Stimulated activated CD8-positive, alpha-beta memory T cell treated with anti-CD3 and anti-CD28 coated beads, Interleukin-12 subunit alpha, Interleukin-12 subunit beta, amount 100 ng/mL, for 1 hour (primary cell): ENCODE measurements at regions not wholly inside any gene's neighbourhood (a gene's known extent, or its start where the extent isn't known, plus 50 kb on each side); places are given as distances from the start of the nearest gene placed in this dataset.

Experiments used
- DNase-seq: peaks from one replicate; pipeline ENCODE4 v3.0.0-alpha.2; 2020; ENCODE audit warnings: low read depth

DNA sequence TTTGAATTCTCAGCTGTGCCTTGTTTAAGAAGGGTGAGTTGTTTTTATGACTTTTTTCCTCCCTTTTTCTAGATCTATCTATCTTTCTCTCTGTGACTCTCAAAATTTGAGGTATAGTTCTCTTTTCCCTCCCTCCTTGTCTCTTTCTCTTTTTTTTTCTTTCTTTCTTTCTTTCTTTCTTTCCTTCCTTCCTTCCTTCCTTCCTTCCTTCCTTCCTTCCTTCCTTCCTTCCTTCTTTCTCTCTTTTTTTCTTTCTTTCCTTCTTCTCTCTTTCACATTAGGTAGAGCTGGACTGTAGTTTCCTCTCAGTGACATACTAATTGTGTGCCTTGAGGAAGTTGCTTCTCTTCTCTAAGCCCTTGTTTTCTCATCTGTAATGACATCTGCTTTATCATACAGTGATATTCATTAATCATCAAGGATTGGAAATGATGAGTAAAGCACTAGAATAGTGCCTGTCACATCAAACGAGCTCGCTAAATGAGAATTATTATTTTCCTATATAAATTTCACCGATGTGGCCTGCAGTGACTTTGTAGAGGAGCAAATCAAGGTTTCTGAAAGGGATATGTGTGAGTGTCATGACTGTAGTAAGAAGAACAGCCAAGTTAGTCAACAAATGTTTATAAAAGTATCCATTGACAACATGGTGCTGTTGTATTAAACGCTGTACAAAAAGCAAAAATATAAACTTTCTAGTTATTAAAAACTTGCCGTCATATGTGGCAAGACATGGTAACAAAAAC, 78.9 kb upstream of the SLC38A2 start:
- DNase-seq, result no peak

GRCh38 chr12:46450279-46450748, 77.7 kb upstream of the SLC38A2 start:
- DNase-seq, result no peak

- no peak for DNase-seq
Observed at GRCh38 chr12:46449856-46450255, 77.3 kb upstream of the SLC38A2 start.

DNA sequence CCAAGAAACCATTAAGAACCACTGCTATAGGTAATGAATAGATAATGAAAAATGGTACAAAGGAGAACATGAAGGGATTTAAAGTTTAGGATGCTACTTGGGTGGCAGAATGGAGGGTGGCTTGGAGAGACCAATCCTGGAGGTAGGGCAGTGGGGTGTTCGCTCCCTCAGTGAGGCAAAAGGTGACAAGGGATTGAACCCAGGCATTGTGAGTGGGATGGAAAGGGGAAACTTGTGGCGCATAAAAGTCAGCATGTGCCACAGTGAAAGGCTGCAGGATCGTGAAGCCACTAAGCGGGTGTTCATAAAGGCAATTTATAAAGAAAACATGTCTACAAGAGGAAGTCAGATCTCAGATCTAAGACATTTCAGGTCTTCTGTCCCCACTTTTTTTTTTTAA, 76.7 kb upstream of the SLC38A2 start:
- DNase-seq, result no peak

- no peak for DNase-seq
Observed at GRCh38 chr12:46446645-46447044, 74.1 kb upstream of the SLC38A2 start.

GRCh38 chr12:46445551-46446235, 73.1 kb upstream of the SLC38A2 start:
- no peak for DNase-seq

GRCh38 chr12:46445093-46445492, 72.5 kb upstream of the SLC38A2 start:
- no peak for DNase-seq

DNA sequence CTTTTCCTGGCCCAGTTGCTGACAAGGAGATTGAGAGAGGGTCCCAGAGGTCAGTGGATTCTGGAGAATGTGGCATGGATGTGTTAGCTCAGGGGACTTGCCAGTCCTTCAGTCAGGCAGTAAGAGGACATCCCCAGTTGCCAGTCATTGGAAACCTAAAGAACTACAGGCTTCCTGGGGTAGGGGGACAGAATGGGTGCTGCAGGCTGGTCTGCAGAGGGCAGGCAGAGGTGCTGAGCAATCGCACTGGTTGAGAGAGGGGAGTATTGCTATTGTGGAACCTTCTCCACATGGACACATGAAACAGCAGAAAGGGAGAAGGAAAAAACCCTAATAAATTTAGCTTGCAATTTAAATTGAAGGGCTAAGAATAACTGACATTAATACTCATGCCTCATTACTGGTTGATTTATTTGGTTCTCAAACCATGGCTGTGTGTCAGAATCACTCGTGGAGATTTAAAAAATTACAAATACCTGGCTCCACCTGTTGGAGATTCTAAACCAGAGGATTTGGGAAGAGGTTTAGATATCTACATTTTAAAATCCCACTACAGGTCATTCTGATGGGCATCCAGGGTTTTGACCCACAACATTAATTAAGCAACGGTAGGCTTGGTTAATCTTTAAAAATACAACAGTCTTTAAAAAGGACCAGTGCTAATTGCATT, 71.2 kb upstream of the SLC38A2 start:
- no peak for DNase-seq

DNA sequence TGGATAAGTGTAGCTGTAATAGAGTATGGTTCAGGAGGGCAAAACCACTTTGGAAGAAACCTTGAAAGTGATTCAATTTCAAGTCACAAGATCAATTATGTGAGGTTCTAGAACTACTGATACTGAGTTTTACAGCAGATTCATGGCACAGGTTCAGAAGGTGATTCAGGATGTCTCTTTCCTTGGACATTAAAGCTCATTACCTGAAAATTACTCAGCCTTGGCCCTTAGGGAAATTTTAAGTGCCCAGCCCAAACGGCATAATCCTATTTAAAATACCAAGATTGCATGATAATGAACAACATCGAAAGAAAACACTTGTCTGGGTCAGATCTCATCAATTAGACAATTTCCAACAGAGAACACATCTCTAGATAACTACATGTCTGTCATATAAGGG, 70.2 kb upstream of the SLC38A2 start:
- DNase-seq, result no peak

DNA sequence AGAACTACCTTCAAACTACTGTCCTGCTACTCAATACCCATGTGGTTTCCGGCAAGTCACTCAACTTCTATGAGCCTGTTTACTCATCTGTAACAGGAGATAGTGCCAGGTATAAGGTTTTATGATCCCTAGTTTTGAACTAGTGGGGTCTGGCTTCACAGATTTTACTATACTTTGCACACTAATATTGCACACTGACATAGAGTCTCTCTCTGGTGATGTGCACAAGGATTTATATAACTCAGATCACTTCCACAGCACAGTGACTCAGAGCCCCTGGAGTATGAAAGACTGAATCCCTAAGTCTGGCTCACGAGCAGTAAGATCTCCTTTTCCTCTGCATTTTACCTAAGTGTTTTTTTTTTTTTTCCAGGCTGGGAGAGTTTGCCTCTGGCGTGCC, 69.7 kb upstream of the SLC38A2 start:
- no peak for DNase-seq

- DNase-seq, result no peak
Observed at GRCh38 chr12:46439793-46440511, 67.4 kb upstream of the SLC38A2 start.

DNA sequence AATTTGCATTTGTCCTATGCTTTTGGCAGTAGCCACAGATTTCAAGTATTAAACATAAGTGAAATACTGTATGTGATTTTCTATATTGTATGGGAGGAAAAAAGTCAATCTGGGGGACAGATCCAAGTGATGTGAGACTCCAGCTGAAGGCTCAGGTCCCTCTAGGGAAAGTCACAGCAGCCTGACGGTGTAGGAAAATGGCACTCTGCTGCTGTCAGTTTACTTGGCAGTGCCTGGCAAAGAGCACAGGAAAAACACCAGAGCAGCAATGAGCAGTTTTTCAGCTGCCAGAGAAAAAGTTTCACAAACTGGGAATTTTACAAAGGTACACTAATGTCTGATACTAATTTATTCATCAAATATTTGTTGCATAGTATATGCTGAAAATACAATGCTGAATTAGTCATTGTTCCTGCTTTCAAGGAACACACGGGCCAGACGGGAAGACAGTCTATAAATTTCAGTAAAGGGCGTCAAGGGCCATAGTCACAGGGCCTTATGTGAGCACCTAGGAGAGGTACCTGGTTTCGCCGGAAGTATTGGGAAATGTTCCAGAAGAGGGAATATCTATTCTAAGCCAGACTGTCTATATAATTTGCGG, 66.2 kb upstream of the SLC38A2 start:
- DNase-seq, result no peak

- no peak for DNase-seq
Observed at GRCh38 chr12:46438256-46438655, 65.7 kb upstream of the SLC38A2 start.

DNA sequence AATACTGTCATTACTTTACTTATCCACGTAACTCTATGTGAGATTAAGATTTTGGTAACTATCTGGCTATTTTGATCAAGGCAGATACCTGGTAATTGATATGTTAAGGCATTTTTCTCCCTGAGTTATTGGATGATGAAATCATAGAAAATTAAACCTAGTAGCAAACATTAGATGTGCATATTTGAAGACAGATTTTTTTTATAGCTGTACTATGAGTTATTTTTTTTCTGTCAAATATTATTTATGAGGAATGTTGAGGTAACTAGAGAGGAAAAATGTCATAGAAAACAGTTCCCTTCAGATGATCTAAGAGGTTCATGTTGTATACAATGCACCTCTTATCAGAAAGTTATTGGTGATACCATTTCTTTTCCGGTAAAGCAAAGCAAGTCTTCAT, 64.9 kb upstream of the SLC38A2 start:
- no peak for DNase-seq

DNA sequence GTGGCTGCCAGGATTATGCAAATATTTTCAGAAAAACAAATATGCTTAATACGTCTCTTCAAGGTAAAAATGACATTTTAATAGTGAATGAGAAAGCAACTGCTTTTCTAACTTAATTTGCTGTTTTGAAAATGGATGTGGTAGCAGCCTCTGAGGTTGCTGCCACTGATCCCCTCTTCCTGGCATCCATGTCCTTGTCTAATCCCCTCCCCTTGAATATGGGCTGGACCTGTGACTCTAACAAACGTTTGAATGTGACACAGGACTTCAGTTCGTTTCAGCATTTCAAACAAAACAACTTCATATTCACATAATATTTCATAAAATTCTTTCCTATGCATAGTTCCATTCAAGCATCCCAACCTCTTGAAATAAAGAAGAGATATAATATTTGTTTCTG, 64.2 kb upstream of the SLC38A2 start:
- DNase-seq, result no peak

DNA sequence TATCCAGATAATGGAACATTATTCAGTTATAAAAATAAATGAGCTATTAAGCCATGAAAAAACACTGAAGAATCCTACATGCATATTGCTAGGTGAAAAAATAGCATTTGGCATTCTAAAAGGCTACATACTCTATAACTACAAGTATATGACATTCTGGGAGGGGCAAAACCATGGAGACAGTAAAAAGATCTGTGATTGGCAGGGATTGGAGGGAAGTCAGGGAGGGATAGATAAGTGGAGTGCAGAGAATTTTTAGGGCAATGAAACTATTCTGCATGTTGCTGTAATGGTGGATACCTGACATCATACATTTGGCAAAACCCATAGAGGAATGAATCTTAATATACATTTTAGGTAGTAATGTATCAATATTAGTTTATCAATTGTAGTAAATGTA, 63.1 kb upstream of the SLC38A2 start:
- no peak for DNase-seq

GRCh38 chr12:46435029-46435428, 62.5 kb upstream of the SLC38A2 start:
- DNase-seq, result no peak

DNA sequence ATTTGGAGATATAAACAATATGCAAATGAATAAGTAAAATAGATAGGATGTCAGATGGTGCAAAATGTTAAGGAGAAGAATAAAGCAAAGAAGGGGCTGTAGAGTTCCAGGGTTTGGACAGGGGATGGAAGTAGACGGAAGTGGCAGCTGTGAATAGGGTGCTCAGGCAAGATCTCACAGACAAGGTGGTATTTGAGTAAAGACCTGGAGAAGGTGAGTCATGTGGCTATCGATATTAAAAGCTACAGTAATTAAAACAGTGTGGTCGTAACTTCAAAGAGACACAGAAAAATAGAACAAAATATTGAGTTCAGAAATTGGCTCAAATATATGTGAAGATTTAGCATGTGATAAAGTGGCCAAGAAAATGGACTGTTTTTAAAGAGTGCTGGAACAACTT, 61.3 kb upstream of the SLC38A2 start:
- no peak for DNase-seq

- no peak for DNase-seq
Observed at GRCh38 chr12:46432325-46432724, 59.8 kb upstream of the SLC38A2 start.

- no peak for DNase-seq
Observed at GRCh38 chr12:46430340-46430948, 57.9 kb upstream of the SLC38A2 start.
